Left cardiac atrium (tissue), 4 donors: ENCODE measurements at regions not wholly inside any gene's neighbourhood (a gene's known extent, or its start where the extent isn't known, plus 50 kb on each side); places are given as distances from the start of the nearest gene placed in this dataset.

Source experiments
- ATAC-seq, 2 donors: fragments of 200-7000 bp; cut with Tn5 transposase; one replicate each; pipeline ENCODE4 v1.9.1; 2020; ENCODE audit warnings: mild to moderate bottlenecking in 2 of 2, moderate library complexity in 2 of 2
- DNase-seq: peaks from one replicate; pipeline ENCODE4 v3.0.0-alpha.2; 2020
- intact Hi-C, 2 donors: fragments of 100-400 bp; cut with DNase I; formaldehyde crosslinking; loops; one replicate each; pipeline versions ENCODE4 v1.14.1 to v1.15.1; 2022 to 2023
- donor health status: DM: no; HTN: yes; CAD: no.
- donor health status: DM: no; HTN: yes; CAD: no; lungs with severe emphysema.
- donor health status: DM: yes; HTN: yes; CAD: no.
- donor health status: Dilated cardiomyopathy.

GRCh38 chr10:31136930-31137885, 105.5 kb upstream of the ZNF438 start:
- intact Hi-C loops = loop anchor here in 1 of 2 donors (10.0 kb wide), 1 partner anchor 102 kb away; the partner anchor contains the start of gene ZNF438
- ATAC-seq = no peak
- no peak for DNase-seq

GRCh38 chr10:31138026-31138553, 106.4 kb upstream of the ZNF438 start:
- ATAC-seq = no peak
- DNase-seq = no peak
- intact Hi-C loops = loop anchor here in 1 of 2 donors (10.0 kb wide), 1 partner anchor 103 kb away; the partner anchor contains the start of gene ZNF438

- no peak for DNase-seq
- intact Hi-C loops = loop anchor here in 1 of 2 donors (10.0 kb wide), 1 partner anchor 105 kb away; the partner anchor contains the start of gene ZNF438
- no peak for ATAC-seq
Observed at GRCh38 chr10:31139497-31139896, 107.8 kb upstream of the ZNF438 start.

- intact Hi-C loops = no loop called here
- no peak for DNase-seq
- no peak for ATAC-seq
Observed at GRCh38 chr10:31140716-31141115, 109.1 kb upstream of the ZNF438 start.

GRCh38 chr10:31142026-31142425, 110.4 kb upstream of the ZNF438 start:
- intact Hi-C loops = no loop called here
- ATAC-seq = no peak
- DNase-seq = no peak

- intact Hi-C loops = no loop called here
- DNase-seq (no peak), ATAC-seq (no peak)
Observed at GRCh38 chr10:31143331-31143935, 111.8 kb upstream of the ZNF438 start.

- DNase-seq (no peak), ATAC-seq (peak in 1 of 2 donors; percentile 8)
- intact Hi-C loops = no loop called here
Observed at GRCh38 chr10:31145986-31146385, 114.3 kb upstream of the ZNF438 start.

GRCh38 chr10:31146491-31147209, 115.0 kb upstream of the ZNF438 start:
- DNase-seq (peak; percentile 45), ATAC-seq (peak; percentile 88)
- intact Hi-C loops = no loop called here

GRCh38 chr10:31147210-31147608, 115.5 kb upstream of the ZNF438 start:
- DNase-seq (no peak), ATAC-seq (peak in 1 of 2 donors; percentile 59)
- intact Hi-C loops = no loop called here

- intact Hi-C loops = no loop called here
- DNase-seq (no peak), ATAC-seq (no peak)
Observed at GRCh38 chr10:31148951-31149350, 117.3 kb upstream of the ZNF438 start.

- ATAC-seq (no peak), DNase-seq (no peak)
- intact Hi-C loops = loop anchor here in 1 of 2 donors (10.0 kb wide), 2 partner anchors 115 to 165 kb away; partner anchors contain the start of genes ZEB1 and ZNF438
Observed at GRCh38 chr10:31149835-31150512, 118.3 kb upstream of the ZNF438 start.

- ATAC-seq = no peak
- DNase-seq = no peak
- intact Hi-C loops = loop anchor here in 1 of 2 donors (10.0 kb wide), 2 partner anchors 116 to 164 kb away; partner anchors contain the start of genes ZEB1 and ZNF438
Observed at GRCh38 chr10:31151301-31151700, 119.6 kb upstream of the ZNF438 start.

GRCh38 chr10:31152421-31153135, 120.9 kb upstream of the ZNF438 start:
- intact Hi-C loops = loop anchor here in 1 of 2 donors (10.0 kb wide), 2 partner anchors 118 to 162 kb away; partner anchors contain the start of genes ZEB1 and ZNF438
- ATAC-seq = peak; percentile 72 to 79
- DNase-seq = no peak

- DNase-seq = no peak
- intact Hi-C loops = loop anchor here in 1 of 2 donors (10.0 kb wide), 2 partner anchors 118 to 162 kb away; partner anchors contain the start of genes ZEB1 and ZNF438
- ATAC-seq = no peak
Observed at GRCh38 chr10:31153161-31153560, 121.5 kb upstream of the ZNF438 start.

GRCh38 chr10:31153692-31154091, 122.0 kb upstream of the ZNF438 start:
- intact Hi-C loops = loop anchor here in 1 of 2 donors (10.0 kb wide), 2 partner anchors 119 to 161 kb away; partner anchors contain the start of genes ZEB1 and ZNF438
- DNase-seq (no peak), ATAC-seq (no peak)

- ATAC-seq = no peak
- no peak for DNase-seq
- intact Hi-C loops = loop anchor here in 1 of 2 donors (10.0 kb wide), 2 partner anchors 120 to 160 kb away; partner anchors contain the start of genes ZEB1 and ZNF438
Observed at GRCh38 chr10:31154996-31155395, 123.3 kb upstream of the ZNF438 start.
